OCI-LY7 (cell line): ENCODE measurements at regions not wholly inside any gene's neighbourhood (a gene's known extent, or its start where the extent isn't known, plus 50 kb on each side); places are given as distances from the start of the nearest gene placed in this dataset.

ENCODE experiments used
- BruUV-seq: library from RNA; stranded (reverse); fragments of 400-500 nt; replicated peaks from 2 replicates; lab custom pipeline; 2021; lab: Mats Ljungman, UMichigan
- CTCF ChIA-PET: fragments of 300-600 bp; sonication (Branson Sonifier 250); formaldehyde crosslinking; loops from one replicate; lab custom pipeline; 2022; ENCODE audit warnings: antibody characterized with exemption; ENCODE audit not compliant: unreplicated experiment; lab: Charles Lee
- POLR2A ChIA-PET: fragments of 300-600 bp; sonication (Branson Sonifier 250); formaldehyde crosslinking; loops from one replicate; lab custom pipeline; 2022; ENCODE audit warnings: antibody characterized with exemption; lab: Charles Lee
- DNase-seq: peaks from one replicate; pipeline ENCODE4 v3.0.0-alpha.2; 2015; ENCODE audit warnings: low spot score
- H2AFZ ChIP-seq: fragments of 200-600 bp; sonication (generic), shearing (Covaris generic); 2 replicates; pipeline ENCODE4 v1.6.1; 2014; ENCODE audit warnings: mild to moderate bottlenecking, antibody characterized with exemption, low read length, moderate library complexity
- H3K27ac ChIP-seq: fragments of 200-600 bp; sonication (generic); 2 replicates; pipeline ENCODE4 v1.5.1; 2014; ENCODE audit warnings: mixed run types, low read depth, mild to moderate bottlenecking, moderate library complexity, low read length, inconsistent platforms; ENCODE audit not compliant: poor library complexity, severe bottlenecking
- H3K36me3 ChIP-seq: fragments of 200-600 bp; sonication (generic); 2 replicates; pipeline ENCODE4 v1.6.1; 2014; ENCODE audit warnings: mild to moderate bottlenecking, antibody characterized with exemption, low read length, moderate library complexity, mixed read lengths; ENCODE audit not compliant: insufficient read depth
- H3K4me1 ChIP-seq: fragments of 200-600 bp; sonication (generic); 2 replicates; pipeline ENCODE4 v1.5.1; 2014; ENCODE audit warnings: mild to moderate bottlenecking, low read length; ENCODE audit not compliant: insufficient read depth, poor library complexity, severe bottlenecking
- H3K4me2 ChIP-seq: fragments of 200-600 bp; sonication (generic); 2 replicates; pipeline ENCODE4 v1.6.1; 2014; ENCODE audit warnings: mild to moderate bottlenecking, low read length
- H3K4me3 ChIP-seq: fragments of 200-600 bp; sonication (generic); 2 replicates; pipeline ENCODE4 v1.5.1; 2014; ENCODE audit warnings: mild to moderate bottlenecking, low read depth, low read length; ENCODE audit not compliant: poor library complexity, severe bottlenecking
- H3K79me2 ChIP-seq: fragments of 200-600 bp; sonication (generic); 2 replicates; pipeline ENCODE4 v1.6.1; 2016; ENCODE audit warnings: low read depth, mild to moderate bottlenecking, low read length, moderate library complexity, mixed read lengths; ENCODE audit not compliant: insufficient read depth
- H3K9me2 ChIP-seq: fragments of 200-600 bp; sonication (generic); 2 replicates; pipeline ENCODE4 v1.6.1; 2016; ENCODE audit warnings: mild to moderate bottlenecking, low read length, mixed read lengths; ENCODE audit not compliant: insufficient read depth
- H3K9me3 ChIP-seq: fragments of 200-600 bp; sonication (generic); 2 replicates; pipeline ENCODE4 v1.6.1; 2014; ENCODE audit warnings: mild to moderate bottlenecking, mixed run types, low read length, mixed read lengths
- H4K20me1 ChIP-seq: fragments of 200-600 bp; sonication (generic); 2 replicates; pipeline ENCODE4 v1.6.1; 2014; ENCODE audit warnings: mild to moderate bottlenecking, antibody characterized with exemption, low read length, moderate library complexity, mixed read lengths; ENCODE audit not compliant: insufficient read depth
- EZH2phosphoT487 ChIP-seq: fragments of 200-600 bp; sonication (generic); IDR thresholded peaks from 2 replicates; pipeline ENCODE4 v1.6.1; 2018; ENCODE audit warnings: low read depth, borderline replicate concordance, mild to moderate bottlenecking, mixed run types, antibody characterized with exemption, low read length, moderate library complexity, mixed read lengths
- intact Hi-C: fragments of 100-400 bp; cut with micrococcal nuclease; formaldehyde crosslinking; loops from one replicate; pipeline ENCODE4 v1.10.0; 2022; ENCODE audit not compliant: unreplicated experiment
- TF ChIP-seq, protein P1 (sequence below): fragments of 200-600 bp; sonication (generic); conservative IDR thresholded peaks from 2 replicates; pipeline ENCODE4 v1.5.1; 2014; ENCODE audit warnings: mild to moderate bottlenecking, antibody characterized with exemption, low read length, moderate library complexity, mixed read lengths

DNA sequence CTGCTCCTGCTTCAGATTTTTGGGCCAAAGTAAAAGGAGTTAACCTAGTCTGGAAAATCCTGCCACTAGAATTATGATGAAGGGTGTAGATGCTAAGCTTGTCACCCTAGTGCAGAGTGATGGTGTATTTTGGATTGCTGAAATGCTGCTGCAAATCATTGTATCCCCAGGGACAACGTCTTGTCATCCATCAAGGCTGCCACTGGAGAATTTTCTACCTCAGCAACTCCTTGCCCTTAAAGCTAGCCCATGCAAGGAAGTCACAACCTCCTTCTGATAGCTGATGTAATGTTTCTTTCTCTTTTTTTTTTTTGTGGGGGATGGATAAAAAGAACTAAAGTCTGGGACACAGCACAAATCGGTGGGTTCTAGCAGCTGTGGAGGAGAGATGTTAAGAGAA lies 139.4 kb upstream of the FRMD6 start:
- Histone ChIP-seq H2AFZ (no peak overlapping the region), H4K20me1 (no peaks in the 10 kb centered on the region), H3K27ac (no peak overlapping the region), H3K36me3 (no peaks in the 10 kb centered on the region), H3K79me2 (no peaks in the 10 kb centered on the region), H3K4me3 (no peak overlapping the region), H3K4me2 (no peak overlapping the region), H3K9me2 (no peaks in the 10 kb centered on the region), H3K9me3 (no peaks in the 10 kb centered on the region), H3K4me1 (no peaks in the 10 kb centered on the region)
- ChIA-PET POLR2A (interaction anchor here (0.6 to 1.1 kb wide), 2 partner anchors 9 to 370 kb away, joined by 3 to 6 read pairs; no protein-coding TSS in a partner anchor), CTCF (no interaction called here)
- DNase-seq = no peak
- no TSS peak for BruUV-seq
- TF ChIP-seq EZH2phosphoT487 = no peak
- TF ChIP-seq, protein P1, sequence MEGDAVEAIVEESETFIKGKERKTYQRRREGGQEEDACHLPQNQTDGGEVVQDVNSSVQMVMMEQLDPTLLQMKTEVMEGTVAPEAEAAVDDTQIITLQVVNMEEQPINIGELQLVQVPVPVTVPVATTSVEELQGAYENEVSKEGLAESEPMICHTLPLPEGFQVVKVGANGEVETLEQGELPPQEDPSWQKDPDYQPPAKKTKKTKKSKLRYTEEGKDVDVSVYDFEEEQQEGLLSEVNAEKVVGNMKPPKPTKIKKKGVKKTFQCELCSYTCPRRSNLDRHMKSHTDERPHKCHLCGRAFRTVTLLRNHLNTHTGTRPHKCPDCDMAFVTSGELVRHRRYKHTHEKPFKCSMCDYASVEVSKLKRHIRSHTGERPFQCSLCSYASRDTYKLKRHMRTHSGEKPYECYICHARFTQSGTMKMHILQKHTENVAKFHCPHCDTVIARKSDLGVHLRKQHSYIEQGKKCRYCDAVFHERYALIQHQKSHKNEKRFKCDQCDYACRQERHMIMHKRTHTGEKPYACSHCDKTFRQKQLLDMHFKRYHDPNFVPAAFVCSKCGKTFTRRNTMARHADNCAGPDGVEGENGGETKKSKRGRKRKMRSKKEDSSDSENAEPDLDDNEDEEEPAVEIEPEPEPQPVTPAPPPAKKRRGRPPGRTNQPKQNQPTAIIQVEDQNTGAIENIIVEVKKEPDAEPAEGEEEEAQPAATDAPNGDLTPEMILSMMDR = no peak
- intact Hi-C loops = no loop called here

DNA sequence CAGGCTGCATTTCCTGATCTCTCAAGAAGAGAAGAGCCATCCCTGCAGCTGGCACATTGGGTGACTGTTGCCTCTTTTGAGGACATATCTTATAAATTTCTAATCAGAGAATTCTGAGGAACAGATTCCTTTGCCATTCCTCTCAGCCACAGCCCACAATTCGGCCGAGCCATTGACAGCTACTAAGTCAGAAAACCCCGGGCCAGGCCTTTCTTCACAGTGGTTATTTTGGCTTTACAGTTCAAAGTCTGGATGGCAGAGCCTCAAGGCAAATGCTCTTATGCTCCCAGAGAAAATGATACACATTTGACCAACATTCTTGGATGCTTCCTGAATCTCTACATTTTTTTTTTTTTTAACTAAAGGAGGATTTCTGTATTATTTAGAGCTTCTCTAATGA lies 138.4 kb upstream of the FRMD6 start:
- ChIA-PET POLR2A (no interaction called here), CTCF (no interaction called here)
- H3K36me3 ChIP-seq = no peaks in the 10 kb centered on the region
- DNase-seq = no peak
- no TSS peak for BruUV-seq
- no peak overlapping the region for H2AFZ ChIP-seq
- H3K27ac ChIP-seq = no peak overlapping the region
- H3K9me2 ChIP-seq = no peaks in the 10 kb centered on the region; the same call in 1 of the 2 replicates
- no peak overlapping the region for H3K4me2 ChIP-seq
- intact Hi-C loops = no loop called here
- no peaks in the 10 kb centered on the region for H3K79me2 ChIP-seq
- H3K4me1 ChIP-seq = no peaks in the 10 kb centered on the region
- H3K4me3 ChIP-seq = no peak overlapping the region
- no peaks in the 10 kb centered on the region for H3K9me3 ChIP-seq
- no peaks in the 10 kb centered on the region for H4K20me1 ChIP-seq
- TF ChIP-seq, protein P1 = no peak
- no peak for TF ChIP-seq EZH2phosphoT487

DNA sequence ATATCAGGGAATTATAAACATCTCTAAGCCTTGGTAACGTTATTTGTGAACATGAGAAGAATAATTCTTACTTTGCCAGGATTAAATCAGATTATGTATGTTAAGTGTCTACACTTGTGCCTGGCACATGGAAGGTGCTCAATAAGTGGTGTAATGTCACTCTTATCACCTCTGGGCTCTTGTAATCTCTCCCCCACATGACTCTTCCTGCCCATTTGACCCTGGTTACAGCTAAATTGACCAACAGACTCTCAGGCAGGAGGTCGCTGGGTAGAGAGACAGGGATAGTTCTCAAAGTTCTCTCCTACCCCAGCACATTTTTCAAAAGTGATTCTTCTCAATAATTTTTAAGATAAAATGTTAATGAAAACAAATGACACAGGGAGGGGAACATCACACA lies 137.8 kb upstream of the FRMD6 start:
- Histone ChIP-seq H3K9me3 (no peaks in the 10 kb centered on the region), H3K79me2 (no peaks in the 10 kb centered on the region), H3K27ac (no peak overlapping the region), H3K9me2 (no peaks in the 10 kb centered on the region; the same call in 1 of the 2 replicates), H3K4me3 (no peak overlapping the region), H4K20me1 (no peaks in the 10 kb centered on the region), H3K36me3 (no peaks in the 10 kb centered on the region), H3K4me1 (no peaks in the 10 kb centered on the region), H2AFZ (no peak overlapping the region), H3K4me2 (no peak overlapping the region)
- ChIA-PET CTCF (no interaction called here), POLR2A (no interaction called here)
- no TSS peak for BruUV-seq
- no peak for DNase-seq
- intact Hi-C loops = no loop called here
- TF ChIP-seq, protein P1 = no peak
- no peak for TF ChIP-seq EZH2phosphoT487
